ENCODE measurements at regions not wholly inside any gene's neighbourhood (a gene's known extent, or its start where the extent isn't known, plus 50 kb on each side); places are given as distances from the start of the nearest gene placed in this dataset.

- intact Hi-C loops (cut with micrococcal nuclease), result no loop called here
- TF ChIP-seq CTCF (IDR thresholded peaks at IDR 0.05; ENCODE audit: borderline replicate concordance), result no peak
- no peak overlapping the region for H3K4me3 ChIP-seq
These were observed 295.4 kb upstream of the PPFIA2 start for GRCh38 chr12:82054566-82054965.

GRCh38 chr12:82047446-82047845, 288.3 kb upstream of the PPFIA2 start:
- no peaks in the 10 kb centered on the region for H3K4me1 ChIP-seq
- H3K9me3 ChIP-seq (replicated peaks), result no peaks in the 10 kb centered on the region
- no peaks in the 10 kb centered on the region for H3K36me3 ChIP-seq
- TF ChIP-seq CTCF (IDR thresholded peaks at IDR 0.05; ENCODE audit: borderline replicate concordance), result no peak
- intact Hi-C loops (cut with micrococcal nuclease), result no loop called here
- no peak overlapping the region for H3K27ac ChIP-seq (replicated peaks)
- DNase-seq, result no peak
- H3K27me3 ChIP-seq (ENCODE audit: low read depth), result no peaks in the 10 kb centered on the region
- H3K4me3 ChIP-seq, result no peak overlapping the region

More at GRCh38 chr12:82054566-82054965, 295.4 kb upstream of the PPFIA2 start:
- H3K36me3 ChIP-seq, result no peaks in the 10 kb centered on the region
- no peak for DNase-seq
- H3K27ac ChIP-seq (replicated peaks), result no peak overlapping the region
- H3K9me3 ChIP-seq (replicated peaks), result peaks cover 7% of the 10 kb centered on the region
- no peaks in the 10 kb centered on the region for H3K27me3 ChIP-seq (ENCODE audit: low read depth)
- no peaks in the 10 kb centered on the region for H3K4me1 ChIP-seq

- Histone ChIP-seq H3K4me1 (no peaks in the 10 kb centered on the region), H3K9me3 (replicated peaks) (peaks cover 4% of the 10 kb centered on the region), H3K27ac (replicated peaks) (no peak overlapping the region), H3K4me3 (no peak overlapping the region), H3K36me3 (no peaks in the 10 kb centered on the region), H3K27me3 (ENCODE audit: low read depth) (no peaks in the 10 kb centered on the region)
- intact Hi-C loops (cut with micrococcal nuclease), result no loop called here
- TF ChIP-seq CTCF (IDR thresholded peaks at IDR 0.05; ENCODE audit: borderline replicate concordance), result no peak
- no peak for DNase-seq
These were observed 282.0 kb upstream of the PPFIA2 start for GRCh38 chr12:82040987-82041743.

GRCh38 chr12:82034769-82035168, 275.6 kb upstream of the PPFIA2 start:
- TF ChIP-seq CTCF (IDR thresholded peaks at IDR 0.05; ENCODE audit: borderline replicate concordance), result no peak
- Histone ChIP-seq H3K27me3 (ENCODE audit: low read depth) (no peaks in the 10 kb centered on the region), H3K36me3 (no peaks in the 10 kb centered on the region), H3K27ac (replicated peaks) (no peak overlapping the region), H3K9me3 (replicated peaks) (peaks cover 29% of the 10 kb centered on the region), H3K4me1 (no peaks in the 10 kb centered on the region), H3K4me3 (no peak overlapping the region)
- DNase-seq, result no peak
- intact Hi-C loops (cut with micrococcal nuclease), result no loop called here

GRCh38 chr12:82029936-82030335, 270.8 kb upstream of the PPFIA2 start:
- Histone ChIP-seq H3K36me3 (no peaks in the 10 kb centered on the region), H3K27ac (replicated peaks) (no peak overlapping the region)
- intact Hi-C loops (cut with micrococcal nuclease), result no loop called here

More at GRCh38 chr12:82029936-82030335, 270.8 kb upstream of the PPFIA2 start:
- no peaks in the 10 kb centered on the region for H3K27me3 ChIP-seq (ENCODE audit: low read depth)
- TF ChIP-seq CTCF (IDR thresholded peaks at IDR 0.05; ENCODE audit: borderline replicate concordance), result no peak
- H3K4me1 ChIP-seq, result no peaks in the 10 kb centered on the region
- peaks cover 13% of the 10 kb centered on the region for H3K9me3 ChIP-seq (replicated peaks)
- DNase-seq, result no peak
- H3K4me3 ChIP-seq, result no peak overlapping the region

Data from left ventricle myocardium inferior (tissue), 1 donor.